ENCODE measurements at regions not wholly inside any gene's neighbourhood (a gene's known extent, or its start where the extent isn't known, plus 50 kb on each side); places are given as distances from the start of the nearest gene placed in this dataset.
A peak's percentile ranks its signal among the peaks of the same experiment; 100 is the strongest.

GRCh38 chr3:72597756-72598195, 250.5 kb downstream of the SHQ1 start:
- ATAC-seq = peak; percentile 71
- peak overlapping the region; percentile 24; the same call in 1 of the 3 replicates for H3K4me3 Mint-ChIP-seq
- H4K20me1 ChIP-seq (replicated peaks; ENCODE audit: insufficient read depth) = no peaks in the 10 kb centered on the region
- H3K27me3 ChIP-seq (ENCODE audit: insufficient read depth) = no peaks in the 10 kb centered on the region
- no peaks in the 10 kb centered on the region for H3K36me3 Mint-ChIP-seq (ENCODE audit: low read depth)
- H3K4me3 ChIP-seq = peak overlapping the region; percentile 23; the same call in 1 of the 2 replicates
- TF ChIP-seq POLR2AphosphoS5 (IDR thresholded peaks at IDR 0.05; ENCODE audit: low read depth) = no peak
- no peak for TF ChIP-seq CTCF (conservative IDR thresholded peaks at IDR 0.05; ENCODE audit: low read depth in 2 of 2)
- no peak for TF ChIP-seq EZH2 (IDR thresholded peaks at IDR 0.05; ENCODE audit: low read depth, unreplicated experiment)
- TF ChIP-seq NANOG (IDR thresholded peaks at IDR 0.05; ENCODE audit: borderline replicate concordance) = no peak
- no peak for TF ChIP-seq ETS1 (IDR thresholded peaks at IDR 0.05)
- TF ChIP-seq EZH2phosphoT487 (IDR thresholded peaks at IDR 0.05; ENCODE audit: unreplicated experiment) = no peak
- TF ChIP-seq STAT1 (IDR thresholded peaks at IDR 0.05; ENCODE audit: unreplicated experiment) = no peak
- TF ChIP-seq JUNB (IDR thresholded peaks at IDR 0.05; ENCODE audit: unreplicated experiment) = no peak
- TF ChIP-seq ZNF462 (CRISPR knock-in tag; IDR thresholded peaks at IDR 0.05) = no peak
- H3K9me2 ChIP-seq (ENCODE audit: insufficient read depth) = no peaks in the 10 kb centered on the region
- 0 out of 2 replicates have a peak overlapping the region, but pooled peaks have one; percentile 70 for H2AFZ ChIP-seq
- H3K27me3 Mint-ChIP-seq (ENCODE audit: insufficient read depth, low read depth, poor library complexity) = peaks cover 3% of the 10 kb centered on the region
- no peaks in the 10 kb centered on the region for H3K9me3 Mint-ChIP-seq
- no peaks in the 10 kb centered on the region for H3K36me3 ChIP-seq (ENCODE audit: insufficient read depth)
- DNase-seq (ENCODE audit: low spot score) = peak; percentile 40
- H3K4me2 ChIP-seq = peak overlapping the region; percentile 63; the same call in 1 of the 2 replicates
- no peaks in the 10 kb centered on the region for H3K79me2 ChIP-seq (replicated peaks; ENCODE audit: insufficient read depth)
- H3K27ac ChIP-seq (ENCODE audit: low read depth) = no peak overlapping the region
- H3K4me1 ChIP-seq (ENCODE audit: insufficient read depth) = peaks cover 17% of the 10 kb centered on the region
- H3F3A ChIP-seq (replicated peaks; ENCODE audit: low read depth) = no peaks in the 10 kb centered on the region
- H3K4me1 Mint-ChIP-seq = peaks cover 18% of the 10 kb centered on the region
- H3K27ac Mint-ChIP-seq = no peak overlapping the region
